HepG2 (cell line): ENCODE measurements at regions not wholly inside any gene's neighbourhood (a gene's known extent, or its start where the extent isn't known, plus 50 kb on each side); places are given as distances from the start of the nearest gene placed in this dataset.

Source experiments
- ATAC-seq: fragments of 200-7000 bp; cut with Tn5 transposase; 3 replicates; pipeline ENCODE4 v1.9.1; 2020; ENCODE audit warnings: mild to moderate bottlenecking, moderate library complexity
- BruUV-seq: library from RNA; stranded (reverse); fragments of 400-500 nt; replicated peaks from 2 replicates; lab custom pipeline; 2021; lab: Mats Ljungman, UMichigan
- CTCF ChIA-PET: fragments of 300-600 bp; formaldehyde crosslinking; extraction: SDS; loops from one replicate; lab custom pipeline; 2021; ENCODE audit warnings: low total read pairs, inconsistent platforms, low intra/inter-chr PET ratio; lab: Yijun Ruan, JAX
- POLR2A ChIA-PET: fragments of 350-600 bp; sonication (Branson Sonifier 250); formaldehyde crosslinking; loops from one replicate; lab custom pipeline; 2020; ENCODE audit warnings: antibody characterized with exemption, inconsistent platforms; lab: Yijun Ruan, JAX
- DNase-seq: peaks from one replicate; pipeline ENCODE4 v3.0.0-alpha.2; 2015; ENCODE audit warnings: low spot score
- FAIRE-seq: peaks from 3 replicates; lab custom pipeline; 2011; peaks lifted over from hg19 to GRCh38; lab: Jason Lieb, UNC
- H2AFZ ChIP-seq: one replicate; pipeline ENCODE4 v1.6.1; 2011; ENCODE audit warnings: low read length, inconsistent platforms
- H3K27ac ChIP-seq: fragments of 300-600 bp; 3 replicates; pipeline ENCODE4 v1.8.0; 2011; ENCODE audit warnings: mixed run types, mild to moderate bottlenecking, mixed read lengths, low read length, inconsistent platforms; ENCODE audit not compliant: insufficient read depth; ENCODE audit errors: extremely low read length
- H3K27me3 ChIP-seq, 2 experiments: fragments of 200-600 bp in 1 of 2; 2 replicates in 1 of 2; 3 replicates in 1 of 2; pipeline versions ENCODE4 v1.6.0 to v1.8.0; 2011; ENCODE audit warnings: low read length in 2 of 2, mild to moderate bottlenecking in 2 of 2, moderate library complexity in 2 of 2, inconsistent platforms in 1 of 2; ENCODE audit not compliant: insufficient read depth in 2 of 2, control insufficient read depth in 1 of 2
- H3K36me3 ChIP-seq, 2 experiments: fragments of 200-600 bp in 1 of 2; replicated peaks in 1 of 2; 2 replicates in 1 of 2; 3 replicates in 1 of 2; pipeline versions ENCODE4 v1.5.1 to v1.8.0; 2011; ENCODE audit warnings: low read length in 2 of 2, inconsistent platforms in 1 of 2; ENCODE audit not compliant: insufficient read depth in 2 of 2, control insufficient read depth in 1 of 2
- H3K4me1 ChIP-seq: 2 replicates; pipeline ENCODE4 v1.5.1; 2012; ENCODE audit warnings: low read length, inconsistent platforms; ENCODE audit not compliant: insufficient read depth
- H3K4me2 ChIP-seq: 2 replicates; pipeline ENCODE4 v1.6.0; 2011; ENCODE audit warnings: low read depth, low read length, inconsistent platforms
- H3K4me3 ChIP-seq, 3 experiments: fragments of 200-600 bp in 1 of 3; sonication (generic), shearing (Covaris generic) in 1 of 3; replicated peaks in 1 of 3; 2 replicates each; pipeline ENCODE4 v1.5.1; 2011 to 2016; ENCODE audit warnings: low read length in 3 of 3, inconsistent platforms in 2 of 3, low read depth in 2 of 3, mild to moderate bottlenecking in 2 of 3, control low read depth in 1 of 3, mixed read lengths in 1 of 3; ENCODE audit not compliant: insufficient read depth in 1 of 3
- H3K79me2 ChIP-seq: one replicate; pipeline ENCODE4 v1.6.1; 2011; ENCODE audit warnings: low read length, inconsistent platforms; ENCODE audit not compliant: insufficient read depth
- H3K9ac ChIP-seq: 2 replicates; pipeline ENCODE4 v1.6.0; 2011; ENCODE audit warnings: mild to moderate bottlenecking, low read depth, low read length, inconsistent platforms; ENCODE audit not compliant: insufficient read depth
- H3K9me3 ChIP-seq: 2 replicates; pipeline ENCODE4 v1.5.1; 2012; ENCODE audit warnings: mild to moderate bottlenecking, low read length
- H4K20me1 ChIP-seq: 2 replicates; pipeline ENCODE4 v1.6.0; 2011; ENCODE audit warnings: inconsistent platforms, mild to moderate bottlenecking, low read length, moderate library complexity; ENCODE audit not compliant: insufficient read depth
- CCAR2 ChIP-seq: fragments of 200-400 bp; formaldehyde crosslinking; optimal IDR thresholded peaks from 2 replicates; pipeline ENCODE3; 2018; ENCODE audit warnings: low read depth, mild to moderate bottlenecking, low read length, moderate library complexity
- E2F5 ChIP-seq: sonication (generic); formaldehyde crosslinking; conservative IDR thresholded peaks from 2 replicates; pipeline ENCODE4 v1.4.0; 2020; ENCODE audit warnings: missing genetic modification reagents
- NFE2L2 ChIP-seq: fragments of 150-350 bp; IDR thresholded peaks from 2 replicates; pipeline ENCODE4 v1.6.1; 2014; ENCODE audit warnings: low read length
- NFYB ChIP-seq: sonication (generic); formaldehyde crosslinking; IDR thresholded peaks from 2 replicates; pipeline ENCODE4 v1.4.0; 2020; ENCODE audit warnings: missing genetic modification reagents
- PHF20 ChIP-seq: sonication (generic); formaldehyde crosslinking; IDR thresholded peaks from 2 replicates; pipeline ENCODE4 v1.5.0; 2020; ENCODE audit warnings: mild to moderate bottlenecking, missing genetic modification reagents
- SNAPC2 ChIP-seq: sonication (generic); formaldehyde crosslinking; IDR thresholded peaks from 2 replicates; pipeline ENCODE4 v1.8.1; 2022; ENCODE audit warnings: mild to moderate bottlenecking, missing genetic modification reagents
- SUZ12 ChIP-seq: fragments of 150-350 bp; IDR thresholded peaks from 2 replicates; pipeline ENCODE4 v1.6.1; 2014; ENCODE audit warnings: low read depth, low read length
- ZBTB21 ChIP-seq: sonication (generic); formaldehyde crosslinking; IDR thresholded peaks from 2 replicates; pipeline ENCODE4 v1.4.0; 2020; ENCODE audit warnings: missing genetic modification reagents
- ZNF737 ChIP-seq: sonication (generic); formaldehyde crosslinking; IDR thresholded peaks from 2 replicates; pipeline ENCODE4 v1.5.0; 2020; ENCODE audit warnings: missing genetic modification reagents, mild to moderate bottlenecking, borderline replicate concordance
- WGBS: methylation state at CpG from one replicate; pipeline ENCODE4 v1.1.6; 2017; ENCODE audit warnings: low lambda C conversion rate; 5-methylcytosine and 5-hydroxymethylcytosine counted together
- in situ Hi-C: cut with HindIII; loops from 2 replicates; pipeline ENCODE4 v1.10.0; 2017; ENCODE audit warnings: low pct_unique_long_range_greater_than_20kb; ENCODE audit not compliant: extremely low pct_ligation_motif_present
- intact Hi-C: fragments of 100-400 bp; cut with micrococcal nuclease; formaldehyde crosslinking; loops from one replicate; pipeline ENCODE4 v1.10.0; 2022; ENCODE audit not compliant: unreplicated experiment
- TF ChIP-seq, protein P1 (sequence below): sonication (generic); formaldehyde crosslinking; IDR thresholded peaks from 2 replicates; pipeline ENCODE4 v1.4.0; 2020; ENCODE audit warnings: mild to moderate bottlenecking, missing genetic modification reagents
- TF ChIP-seq, protein P2 (sequence below): sonication (generic); formaldehyde crosslinking; IDR thresholded peaks from 2 replicates; pipeline ENCODE4 v1.4.0; 2020; ENCODE audit warnings: low read depth, mild to moderate bottlenecking, missing genetic modification reagents
- TF ChIP-seq, protein P3 (sequence below): sonication (generic); formaldehyde crosslinking; conservative IDR thresholded peaks from 2 replicates; pipeline ENCODE4 v1.4.0; 2020; ENCODE audit warnings: missing genetic modification reagents
- TF ChIP-seq, protein P4 (sequence below): sonication (generic); formaldehyde crosslinking; IDR thresholded peaks from 2 replicates; pipeline ENCODE4 v1.5.0; 2020; ENCODE audit warnings: mild to moderate bottlenecking, missing genetic modification reagents

DNA sequence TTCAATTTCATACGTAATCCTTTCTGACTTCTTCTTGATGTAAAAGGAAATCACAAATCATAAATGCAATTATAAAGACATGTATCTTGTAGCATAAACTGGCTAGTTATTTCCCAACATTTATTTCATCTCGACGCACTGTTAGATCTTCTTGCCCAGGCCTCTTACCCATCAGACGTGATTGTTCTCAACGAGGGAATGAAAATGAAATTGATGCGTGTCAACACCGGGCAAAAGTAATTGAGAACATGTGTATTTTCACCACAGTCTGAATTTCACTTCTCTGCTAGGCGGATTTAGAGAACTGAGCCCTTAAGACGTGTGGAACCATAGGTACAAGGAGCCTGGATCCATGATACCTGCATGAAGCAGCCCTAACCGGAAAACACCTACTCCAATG lies 519.7 kb downstream of the KCNT2 start (continued):
- TF ChIP-seq, protein P1, sequence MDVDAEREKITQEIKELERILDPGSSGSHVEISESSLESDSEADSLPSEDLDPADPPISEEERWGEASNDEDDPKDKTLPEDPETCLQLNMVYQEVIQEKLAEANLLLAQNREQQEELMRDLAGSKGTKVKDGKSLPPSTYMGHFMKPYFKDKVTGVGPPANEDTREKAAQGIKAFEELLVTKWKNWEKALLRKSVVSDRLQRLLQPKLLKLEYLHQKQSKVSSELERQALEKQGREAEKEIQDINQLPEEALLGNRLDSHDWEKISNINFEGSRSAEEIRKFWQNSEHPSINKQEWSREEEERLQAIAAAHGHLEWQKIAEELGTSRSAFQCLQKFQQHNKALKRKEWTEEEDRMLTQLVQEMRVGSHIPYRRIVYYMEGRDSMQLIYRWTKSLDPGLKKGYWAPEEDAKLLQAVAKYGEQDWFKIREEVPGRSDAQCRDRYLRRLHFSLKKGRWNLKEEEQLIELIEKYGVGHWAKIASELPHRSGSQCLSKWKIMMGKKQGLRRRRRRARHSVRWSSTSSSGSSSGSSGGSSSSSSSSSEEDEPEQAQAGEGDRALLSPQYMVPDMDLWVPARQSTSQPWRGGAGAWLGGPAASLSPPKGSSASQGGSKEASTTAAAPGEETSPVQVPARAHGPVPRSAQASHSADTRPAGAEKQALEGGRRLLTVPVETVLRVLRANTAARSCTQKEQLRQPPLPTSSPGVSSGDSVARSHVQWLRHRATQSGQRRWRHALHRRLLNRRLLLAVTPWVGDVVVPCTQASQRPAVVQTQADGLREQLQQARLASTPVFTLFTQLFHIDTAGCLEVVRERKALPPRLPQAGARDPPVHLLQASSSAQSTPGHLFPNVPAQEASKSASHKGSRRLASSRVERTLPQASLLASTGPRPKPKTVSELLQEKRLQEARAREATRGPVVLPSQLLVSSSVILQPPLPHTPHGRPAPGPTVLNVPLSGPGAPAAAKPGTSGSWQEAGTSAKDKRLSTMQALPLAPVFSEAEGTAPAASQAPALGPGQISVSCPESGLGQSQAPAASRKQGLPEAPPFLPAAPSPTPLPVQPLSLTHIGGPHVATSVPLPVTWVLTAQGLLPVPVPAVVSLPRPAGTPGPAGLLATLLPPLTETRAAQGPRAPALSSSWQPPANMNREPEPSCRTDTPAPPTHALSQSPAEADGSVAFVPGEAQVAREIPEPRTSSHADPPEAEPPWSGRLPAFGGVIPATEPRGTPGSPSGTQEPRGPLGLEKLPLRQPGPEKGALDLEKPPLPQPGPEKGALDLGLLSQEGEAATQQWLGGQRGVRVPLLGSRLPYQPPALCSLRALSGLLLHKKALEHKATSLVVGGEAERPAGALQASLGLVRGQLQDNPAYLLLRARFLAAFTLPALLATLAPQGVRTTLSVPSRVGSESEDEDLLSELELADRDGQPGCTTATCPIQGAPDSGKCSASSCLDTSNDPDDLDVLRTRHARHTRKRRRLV (CRISPR knock-in tag) = no peak
- no peak for TF ChIP-seq NFYB
- TF ChIP-seq, protein P2, sequence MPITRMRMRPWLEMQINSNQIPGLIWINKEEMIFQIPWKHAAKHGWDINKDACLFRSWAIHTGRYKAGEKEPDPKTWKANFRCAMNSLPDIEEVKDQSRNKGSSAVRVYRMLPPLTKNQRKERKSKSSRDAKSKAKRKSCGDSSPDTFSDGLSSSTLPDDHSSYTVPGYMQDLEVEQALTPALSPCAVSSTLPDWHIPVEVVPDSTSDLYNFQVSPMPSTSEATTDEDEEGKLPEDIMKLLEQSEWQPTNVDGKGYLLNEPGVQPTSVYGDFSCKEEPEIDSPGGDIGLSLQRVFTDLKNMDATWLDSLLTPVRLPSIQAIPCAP (CRISPR knock-in tag) = no peak
- no peak for TF ChIP-seq PHF20 (CRISPR knock-in tag)

GRCh38 chr1:196078691-196079090 lies 529.5 kb downstream of the KCNT2 start:
- FAIRE-seq (no peak), DNase-seq (no peak), ATAC-seq (no peak)
- Histone ChIP-seq H3K4me2 (no peak overlapping the region), H3K4me3 (no peak overlapping the region), H3K27me3 (no peaks in the 10 kb centered on the region), H3K79me2 (no peaks in the 10 kb centered on the region), H3K4me1 (no peaks in the 10 kb centered on the region), H3K9ac (no peak overlapping the region), H2AFZ (no peak overlapping the region), H3K9me3 (no peaks in the 10 kb centered on the region), H4K20me1 (no peaks in the 10 kb centered on the region; the same call in 1 of the 2 replicates), H3K27ac (no peak overlapping the region), H3K36me3 (no peaks in the 10 kb centered on the region)
- intact Hi-C loops (no loop called here), in situ Hi-C loops (no loop called here)
- ChIA-PET POLR2A (no interaction called here), CTCF (no interaction called here)
- no TSS peak for BruUV-seq
- 2% methylated on average over 3 of the region's 3 CpGs for WGBS
- TF ChIP-seq SNAPC2 (CRISPR knock-in tag) (no peak), CCAR2 (no peak), NFE2L2 (peak; percentile 90), SUZ12 (no peak), ZNF737 (CRISPR knock-in tag) (no peak), ZBTB21 (CRISPR knock-in tag) (no peak), E2F5 (CRISPR knock-in tag) (no peak)
- TF ChIP-seq, protein P3, sequence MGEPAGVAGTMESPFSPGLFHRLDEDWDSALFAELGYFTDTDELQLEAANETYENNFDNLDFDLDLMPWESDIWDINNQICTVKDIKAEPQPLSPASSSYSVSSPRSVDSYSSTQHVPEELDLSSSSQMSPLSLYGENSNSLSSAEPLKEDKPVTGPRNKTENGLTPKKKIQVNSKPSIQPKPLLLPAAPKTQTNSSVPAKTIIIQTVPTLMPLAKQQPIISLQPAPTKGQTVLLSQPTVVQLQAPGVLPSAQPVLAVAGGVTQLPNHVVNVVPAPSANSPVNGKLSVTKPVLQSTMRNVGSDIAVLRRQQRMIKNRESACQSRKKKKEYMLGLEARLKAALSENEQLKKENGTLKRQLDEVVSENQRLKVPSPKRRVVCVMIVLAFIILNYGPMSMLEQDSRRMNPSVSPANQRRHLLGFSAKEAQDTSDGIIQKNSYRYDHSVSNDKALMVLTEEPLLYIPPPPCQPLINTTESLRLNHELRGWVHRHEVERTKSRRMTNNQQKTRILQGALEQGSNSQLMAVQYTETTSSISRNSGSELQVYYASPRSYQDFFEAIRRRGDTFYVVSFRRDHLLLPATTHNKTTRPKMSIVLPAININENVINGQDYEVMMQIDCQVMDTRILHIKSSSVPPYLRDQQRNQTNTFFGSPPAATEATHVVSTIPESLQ (CRISPR knock-in tag) = no peak
- TF ChIP-seq, protein P4, sequence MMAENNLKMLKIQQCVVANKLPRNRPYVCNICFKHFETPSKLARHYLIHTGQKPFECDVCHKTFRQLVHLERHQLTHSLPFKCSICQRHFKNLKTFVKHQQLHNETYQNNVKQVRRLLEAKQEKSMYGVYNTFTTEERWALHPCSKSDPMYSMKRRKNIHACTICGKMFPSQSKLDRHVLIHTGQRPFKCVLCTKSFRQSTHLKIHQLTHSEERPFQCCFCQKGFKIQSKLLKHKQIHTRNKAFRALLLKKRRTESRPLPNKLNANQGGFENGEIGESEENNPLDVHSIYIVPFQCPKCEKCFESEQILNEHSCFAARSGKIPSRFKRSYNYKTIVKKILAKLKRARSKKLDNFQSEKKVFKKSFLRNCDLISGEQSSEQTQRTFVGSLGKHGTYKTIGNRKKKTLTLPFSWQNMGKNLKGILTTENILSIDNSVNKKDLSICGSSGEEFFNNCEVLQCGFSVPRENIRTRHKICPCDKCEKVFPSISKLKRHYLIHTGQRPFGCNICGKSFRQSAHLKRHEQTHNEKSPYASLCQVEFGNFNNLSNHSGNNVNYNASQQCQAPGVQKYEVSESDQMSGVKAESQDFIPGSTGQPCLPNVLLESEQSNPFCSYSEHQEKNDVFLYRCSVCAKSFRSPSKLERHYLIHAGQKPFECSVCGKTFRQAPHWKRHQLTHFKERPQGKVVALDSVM (CRISPR knock-in tag) = no peak
